ENCODE measurements at regions not wholly inside any gene's neighbourhood (a gene's known extent, or its start where the extent isn't known, plus 50 kb on each side); places are given as distances from the start of the nearest gene placed in this dataset.

GRCh38 chr18:61666876-61667590, 225.8 kb downstream of the RNF152 start:
- DNase-seq (ENCODE audit: low spot score), result no peak
- no peak overlapping the region for H3K9ac ChIP-seq (ENCODE audit: low read depth in 1 of 2, low read length in 2 of 2)
- no peak overlapping the region for H3K4me3 ChIP-seq (ENCODE audit: low read depth in 1 of 3, low read length in 3 of 3)
- no peaks in the 10 kb centered on the region for H3K27me3 ChIP-seq (ENCODE audit: control insufficient read depth in 4 of 4, insufficient read depth in 4 of 4, low read length in 3 of 4)
- no peak overlapping the region for H3K27ac ChIP-seq (ENCODE audit: low read depth in 1 of 2, low read length in 2 of 2)
- H3K36me3 ChIP-seq (ENCODE audit: control insufficient read depth in 4 of 4, insufficient read depth in 3 of 4, low read depth in 1 of 4, low read length in 3 of 4), result no peaks in the 10 kb centered on the region
- 96% methylated on average over 2 of the region's 2 CpGs for WGBS
- H3K9me3 ChIP-seq (ENCODE audit: control insufficient read depth in 4 of 4, low read length in 3 of 4), result no peaks in the 10 kb centered on the region
- H3K4me1 ChIP-seq (ENCODE audit: control insufficient read depth in 4 of 4, insufficient read depth in 4 of 4, low read length in 3 of 4), result peaks cover 0 to 7% (median 4%) of the 10 kb centered on the region in 4 donors
- no peak for TF ChIP-seq FOXA1 (IDR thresholded peaks at IDR 0.05)
- no peak for TF ChIP-seq GABPA (IDR thresholded peaks at IDR 0.05 in 1 of 2, conservative IDR thresholded peaks at IDR 0.05 in 1 of 2)
- no peak for TF ChIP-seq HNF4G (IDR thresholded peaks at IDR 0.05)
- TF ChIP-seq EGR1 (IDR thresholded peaks at IDR 0.05; ENCODE audit: low read depth in 2 of 2), result no peak
- TF ChIP-seq HNF4A (conservative IDR thresholded peaks at IDR 0.05), result no peak
- no peak for TF ChIP-seq MAX (IDR thresholded peaks at IDR 0.05)
- no peak for TF ChIP-seq REST (IDR thresholded peaks at IDR 0.05)

DNA sequence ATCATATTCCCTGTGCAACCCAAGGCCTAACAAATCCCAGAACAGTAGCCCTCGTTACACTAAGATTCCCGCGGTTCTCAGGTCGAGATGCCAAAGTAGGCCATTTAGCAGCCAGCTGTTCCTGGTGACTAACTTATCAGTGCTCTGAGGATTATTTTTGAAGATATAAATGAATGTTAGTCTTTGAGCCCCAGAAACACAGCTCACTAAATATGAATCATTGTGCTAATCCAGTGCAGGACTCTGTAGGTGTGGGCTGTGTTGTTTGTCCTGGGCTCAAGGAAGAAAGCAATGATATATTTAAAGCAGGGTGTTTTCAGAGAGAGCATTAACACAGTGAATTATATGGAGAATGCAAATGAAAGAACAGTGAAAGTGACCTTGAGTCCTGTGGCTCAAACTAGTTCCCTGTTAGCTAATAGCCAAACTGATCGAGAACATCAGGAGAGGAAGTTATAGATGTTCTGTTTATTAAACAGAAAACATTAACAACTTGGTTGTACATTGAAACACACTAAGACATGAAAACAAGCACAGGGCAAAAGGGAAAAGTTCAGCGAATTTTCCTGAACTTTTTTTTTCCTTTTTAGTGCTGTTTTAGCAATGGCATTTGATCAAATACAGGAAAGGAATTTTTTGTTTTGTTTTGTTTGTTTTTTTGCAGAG, 228.3 kb downstream of the RNF152 start:
- peaks cover 0 to 7% (median 4%) of the 10 kb centered on the region in 4 donors for H3K4me1 ChIP-seq (ENCODE audit: control insufficient read depth in 4 of 4, insufficient read depth in 4 of 4, low read length in 3 of 4)
- no peak overlapping the region for H3K4me3 ChIP-seq (ENCODE audit: low read depth in 1 of 3, low read length in 3 of 3)
- WGBS, result 71% methylated on average over 6 of the region's 6 CpGs

More for the DNA sequence above, 228.3 kb downstream of the RNF152 start:
- no peaks in the 10 kb centered on the region for H3K9me3 ChIP-seq (ENCODE audit: control insufficient read depth in 4 of 4, low read length in 3 of 4)
- no peaks in the 10 kb centered on the region for H3K27me3 ChIP-seq (ENCODE audit: control insufficient read depth in 4 of 4, insufficient read depth in 4 of 4, low read length in 3 of 4)
- no peaks in the 10 kb centered on the region for H3K36me3 ChIP-seq (ENCODE audit: control insufficient read depth in 4 of 4, insufficient read depth in 3 of 4, low read depth in 1 of 4, low read length in 3 of 4)
- DNase-seq (ENCODE audit: low spot score), result no peak
- TF ChIP-seq SP1 (IDR thresholded peaks at IDR 0.05) (peak; percentile 48), MAX (IDR thresholded peaks at IDR 0.05) (peak; percentile 14), YY1 (IDR thresholded peaks at IDR 0.05) (no peak), HNF4A (conservative IDR thresholded peaks at IDR 0.05) (peak; percentile 66 to 69), NR2F2 (IDR thresholded peaks at IDR 0.05) (no peak), EGR1 (IDR thresholded peaks at IDR 0.05; ENCODE audit: low read depth in 2 of 2) (no peak), REST (IDR thresholded peaks at IDR 0.05) (peak; percentile 22), RAD21 (IDR thresholded peaks at IDR 0.05) (peak in 1 of 2 donors; percentile 20), FOXA2 (IDR thresholded peaks at IDR 0.05) (no peak), ZBTB33 (IDR thresholded peaks at IDR 0.05) (no peak), GABPA (IDR thresholded peaks at IDR 0.05 in 1 of 2, conservative IDR thresholded peaks at IDR 0.05 in 1 of 2) (no peak), CTCF (IDR thresholded peaks at IDR 0.05; ENCODE audit: low read depth, low read length, missing input control) (no peak), RXRA (IDR thresholded peaks at IDR 0.05) (peak; percentile 44 to 72), TAF1 (conservative IDR thresholded peaks at IDR 0.05) (no peak), FOXA1 (IDR thresholded peaks at IDR 0.05) (no peak), JUND (IDR thresholded peaks at IDR 0.05) (no peak), HNF4G (IDR thresholded peaks at IDR 0.05) (peak; percentile 16)
- TF ChIP-seq, protein P1, sequence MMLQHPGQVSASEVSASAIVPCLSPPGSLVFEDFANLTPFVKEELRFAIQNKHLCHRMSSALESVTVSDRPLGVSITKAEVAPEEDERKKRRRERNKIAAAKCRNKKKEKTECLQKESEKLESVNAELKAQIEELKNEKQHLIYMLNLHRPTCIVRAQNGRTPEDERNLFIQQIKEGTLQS (IDR thresholded peaks at IDR 0.05), result no peak
- H3K9ac ChIP-seq (ENCODE audit: low read depth in 1 of 2, low read length in 2 of 2), result peak overlapping the region in 1 of 2 donors; percentile 10
- peak overlapping the region in 1 of 2 donors; percentile 82 for H3K27ac ChIP-seq (ENCODE audit: low read depth in 1 of 2, low read length in 2 of 2)

All from liver (tissue), 8 donors.